ENCODE measurements at regions not wholly inside any gene's neighbourhood (a gene's known extent, or its start where the extent isn't known, plus 50 kb on each side); places are given as distances from the start of the nearest gene placed in this dataset.

DNA sequence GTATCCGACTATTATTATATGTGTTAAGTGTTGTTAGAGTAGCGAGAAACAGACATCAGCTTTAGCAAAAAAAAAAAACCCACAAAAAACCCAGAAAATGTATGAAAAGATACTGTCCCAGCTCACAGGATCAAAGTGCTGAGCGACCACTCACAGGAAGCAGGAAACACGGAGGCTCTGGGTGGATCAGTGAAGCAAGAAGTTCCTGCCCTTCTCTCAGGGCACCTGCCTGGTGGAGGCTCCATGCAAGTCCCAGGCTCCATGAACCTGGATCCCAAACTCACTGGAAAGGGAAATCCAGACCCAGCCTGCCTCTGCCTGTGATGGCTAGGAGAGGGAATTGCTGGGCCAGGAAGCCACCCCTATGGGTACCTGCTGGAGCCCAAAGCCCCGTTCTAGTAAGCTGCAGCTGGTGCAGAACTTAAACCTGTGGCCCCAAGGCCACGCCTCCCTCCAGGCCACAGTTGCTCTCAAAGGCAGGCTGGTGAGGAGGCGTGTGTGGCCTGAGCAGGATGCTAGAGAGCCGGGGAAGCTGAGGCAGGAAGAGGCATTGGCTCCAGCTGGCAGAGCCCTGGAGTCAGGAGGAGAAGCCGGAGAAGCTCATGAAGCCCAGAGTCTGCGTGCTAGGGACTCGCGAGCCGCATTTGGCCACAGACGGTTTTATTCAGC is 63.5 kb upstream of the TAF1B start:
- H3K36me3 Mint-ChIP-seq = no peaks in the 10 kb centered on the region
- peak overlapping the region; percentile 65 to 82 for H3K27ac Mint-ChIP-seq
- H3K27me3 Mint-ChIP-seq = no peaks in the 10 kb centered on the region
- no peaks in the 10 kb centered on the region for H3K9me3 Mint-ChIP-seq
- DNase-seq (ENCODE audit: low spot score) (no peak), ATAC-seq (peak; percentile 68 to 72)
- peaks cover 27 to 36% of the 10 kb centered on the region in 2 donors for H3K4me1 Mint-ChIP-seq (ENCODE audit: low read depth in 2 of 2)
- H3K4me3 Mint-ChIP-seq = peak overlapping the region; percentile 74

DNA sequence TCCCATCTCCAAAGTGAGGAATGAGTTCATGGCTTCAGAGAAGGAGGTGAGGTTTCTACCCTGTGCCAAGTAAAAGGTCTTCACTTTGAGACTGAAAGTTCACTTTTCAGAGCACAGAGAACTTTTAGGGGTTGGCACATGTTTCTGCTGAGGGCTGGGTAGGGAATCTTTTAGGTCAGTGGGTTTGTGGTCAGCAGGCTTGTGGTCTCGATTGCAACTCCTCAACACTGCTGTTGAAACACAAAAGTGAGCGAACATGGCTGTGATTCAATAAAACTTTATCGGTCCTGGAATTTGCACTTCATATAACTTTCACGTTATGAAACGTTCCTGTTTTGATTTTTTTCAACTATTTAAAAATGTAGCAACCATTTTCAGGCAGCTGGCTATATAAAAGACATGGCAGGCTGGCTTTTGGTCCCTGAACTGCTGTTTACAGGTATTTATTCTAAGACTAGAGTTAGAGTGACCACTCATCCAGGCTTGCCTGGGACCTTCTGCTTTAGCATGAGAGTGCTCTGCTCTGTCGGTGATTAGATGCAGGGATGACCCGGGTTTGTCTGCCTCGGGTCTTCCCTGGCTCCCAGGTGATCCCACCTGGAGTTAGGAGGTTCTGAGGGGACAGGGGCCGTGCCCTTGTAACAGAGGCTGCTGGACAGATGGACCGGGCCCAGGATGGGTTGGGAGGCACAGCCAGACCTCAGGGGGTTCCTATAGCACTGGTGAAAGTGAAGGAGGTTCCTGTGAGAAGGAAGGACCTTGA is 62.7 kb upstream of the TAF1B start:
- Mint-ChIP-seq H3K4me3 (peak overlapping the region; percentile 74), H3K27me3 (no peaks in the 10 kb centered on the region), H3K36me3 (no peaks in the 10 kb centered on the region), H3K27ac (peak overlapping the region; percentile 65 to 82), H3K4me1 (ENCODE audit: low read depth in 2 of 2) (peaks cover 27 to 36% of the 10 kb centered on the region in 2 donors), H3K9me3 (no peaks in the 10 kb centered on the region)
- no peak for DNase-seq (ENCODE audit: low spot score)
- peak; percentile 55 to 58 for ATAC-seq

DNA sequence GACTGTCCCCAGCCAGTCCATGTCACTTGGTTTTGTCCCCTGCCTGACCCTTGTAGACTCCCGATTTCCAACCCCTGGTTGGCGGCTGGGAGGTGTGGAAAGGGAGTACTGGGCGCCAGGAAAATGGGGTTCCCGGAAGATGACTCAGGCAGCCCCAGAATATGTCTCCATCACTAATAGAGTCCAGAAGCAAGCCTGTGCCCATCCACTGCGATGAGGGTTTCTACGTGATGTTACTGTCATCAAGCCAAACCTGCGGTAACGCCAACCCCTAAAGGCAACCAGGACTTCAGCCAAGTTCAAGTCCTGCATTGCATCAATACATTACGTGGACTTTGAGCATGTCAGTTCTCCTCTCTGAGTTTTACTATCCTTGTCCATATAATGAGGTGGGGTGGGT is 62.0 kb upstream of the TAF1B start:
- no peak for DNase-seq (ENCODE audit: low spot score)
- no peak overlapping the region for H3K4me3 Mint-ChIP-seq
- H3K27ac Mint-ChIP-seq = no peak overlapping the region
- H3K4me1 Mint-ChIP-seq (ENCODE audit: low read depth in 2 of 2) = peaks cover 27 to 36% of the 10 kb centered on the region in 2 donors
- no peak for ATAC-seq
- H3K36me3 Mint-ChIP-seq = no peaks in the 10 kb centered on the region
- H3K9me3 Mint-ChIP-seq = no peaks in the 10 kb centered on the region
- no peaks in the 10 kb centered on the region for H3K27me3 Mint-ChIP-seq

DNA sequence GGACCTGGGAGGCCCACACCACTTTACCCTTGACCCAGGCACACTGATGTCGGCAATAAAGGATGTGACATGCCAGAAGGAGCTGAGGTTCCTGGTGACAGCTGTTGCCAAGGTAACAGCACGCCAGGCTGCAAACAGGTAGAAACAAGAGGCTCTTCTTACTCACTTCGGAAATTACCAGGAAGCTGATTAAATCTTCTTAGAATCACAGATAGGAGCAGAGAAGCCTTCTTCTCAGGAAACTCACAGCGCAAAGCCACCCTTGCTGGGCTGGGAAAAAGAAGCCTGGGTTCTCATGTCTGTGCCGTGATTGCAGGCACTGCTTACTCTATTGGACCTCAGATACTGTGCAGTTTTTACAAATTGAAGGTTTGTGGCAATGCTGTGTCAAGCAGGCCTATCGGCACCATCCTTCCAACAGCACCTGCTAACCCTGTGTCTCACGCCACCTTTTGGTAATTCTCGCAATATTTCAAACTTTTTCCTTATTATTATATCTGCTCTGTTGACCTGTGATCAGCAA is 61.0 kb upstream of the TAF1B start:
- H3K36me3 Mint-ChIP-seq = no peaks in the 10 kb centered on the region
- DNase-seq (ENCODE audit: low spot score) (no peak), ATAC-seq (peak; percentile 77 to 78)
- no peaks in the 10 kb centered on the region for H3K27me3 Mint-ChIP-seq
- H3K4me3 Mint-ChIP-seq = peak overlapping the region; percentile 43
- H3K27ac Mint-ChIP-seq = peak overlapping the region; percentile 25 to 61
- H3K4me1 Mint-ChIP-seq (ENCODE audit: low read depth in 2 of 2) = peaks cover 28 to 36% of the 10 kb centered on the region in 2 donors
- H3K9me3 Mint-ChIP-seq = no peaks in the 10 kb centered on the region

DNA sequence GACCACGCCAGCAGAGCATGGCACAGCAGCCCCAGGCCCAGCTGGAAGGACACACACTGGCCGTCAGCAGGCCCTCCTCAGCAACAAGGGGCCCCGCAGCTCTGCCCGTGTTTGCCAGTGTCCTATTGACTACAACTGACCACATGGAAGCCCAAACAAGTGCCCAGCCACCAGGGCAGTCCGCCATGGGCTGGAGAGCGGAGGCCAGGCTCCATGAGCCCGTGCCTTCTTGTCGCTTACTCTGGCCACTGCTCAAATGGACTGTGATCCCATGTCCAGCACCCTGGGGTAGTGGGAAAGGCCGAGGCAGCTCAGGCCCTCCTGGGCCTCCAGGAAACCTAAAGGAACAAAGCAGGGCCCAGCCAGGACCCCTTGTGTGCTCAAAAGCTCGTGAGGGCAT is 53.9 kb upstream of the TAF1B start:
- H3K27ac Mint-ChIP-seq = no peak overlapping the region
- ATAC-seq (no peak), DNase-seq (ENCODE audit: low spot score) (no peak)
- H3K4me1 Mint-ChIP-seq (ENCODE audit: low read depth in 2 of 2) = peaks cover 0 to 14% of the 10 kb centered on the region in 2 donors
- no peaks in the 10 kb centered on the region for H3K27me3 Mint-ChIP-seq
- no peaks in the 10 kb centered on the region for H3K9me3 Mint-ChIP-seq
- no peaks in the 10 kb centered on the region for H3K36me3 Mint-ChIP-seq
- no peak overlapping the region for H3K4me3 Mint-ChIP-seq

DNA sequence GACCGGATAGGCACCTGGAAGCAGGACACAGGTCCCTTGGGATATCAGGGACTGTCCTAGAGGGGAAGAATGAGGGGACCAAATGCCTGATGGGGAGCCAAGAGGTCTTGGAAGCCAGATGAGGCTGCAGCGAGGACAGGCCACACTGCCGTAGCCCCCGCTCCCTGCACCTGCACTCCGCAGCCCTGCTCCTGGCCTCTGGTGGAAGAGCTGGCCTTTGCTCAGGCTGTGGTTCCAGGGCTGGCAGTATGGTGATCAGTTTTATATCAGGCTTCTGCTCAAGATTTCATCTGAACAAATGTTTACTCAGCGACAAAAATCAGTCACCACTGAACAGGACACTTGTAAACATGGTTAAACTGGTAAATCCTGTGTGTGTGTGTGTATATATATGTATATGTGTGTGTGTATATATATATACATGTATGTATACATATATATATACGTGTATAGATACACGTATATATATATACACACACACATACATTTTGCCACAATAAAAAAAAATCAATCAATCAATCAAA is 52.5 kb upstream of the TAF1B start:
- Mint-ChIP-seq H3K27ac (no peak overlapping the region), H3K4me3 (no peak overlapping the region), H3K9me3 (no peaks in the 10 kb centered on the region), H3K4me1 (ENCODE audit: low read depth in 2 of 2) (peaks cover 0 to 16% of the 10 kb centered on the region in 2 donors), H3K36me3 (no peaks in the 10 kb centered on the region), H3K27me3 (no peaks in the 10 kb centered on the region)
- ATAC-seq (no peak), DNase-seq (ENCODE audit: low spot score) (no peak)

DNA sequence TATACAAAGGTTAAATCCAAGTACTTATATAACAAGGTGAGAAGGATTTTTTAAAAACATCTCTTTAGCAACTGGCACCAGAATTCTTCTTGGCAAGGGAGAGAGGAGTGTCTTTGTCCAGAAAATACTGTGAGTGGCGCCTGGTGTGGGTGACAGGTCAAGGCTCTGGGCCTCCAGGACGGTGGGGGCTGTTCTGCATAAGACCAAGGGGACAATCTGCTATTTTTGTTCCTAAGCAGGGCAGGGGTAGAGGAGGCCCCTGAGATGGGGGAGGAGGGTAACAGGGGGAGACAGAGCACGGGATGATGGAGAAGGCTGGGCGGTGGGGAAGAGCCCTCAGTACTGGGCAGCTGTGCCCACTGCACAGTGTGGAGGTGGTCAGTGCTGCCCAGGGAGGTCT is 51.6 kb upstream of the TAF1B start:
- Mint-ChIP-seq H3K27ac (peak overlapping the region; percentile 12 to 57), H3K27me3 (no peaks in the 10 kb centered on the region), H3K4me1 (ENCODE audit: low read depth in 2 of 2) (peaks cover 0 to 16% of the 10 kb centered on the region in 2 donors), H3K4me3 (no peak overlapping the region), H3K36me3 (no peaks in the 10 kb centered on the region), H3K9me3 (no peaks in the 10 kb centered on the region)
- no peak for DNase-seq (ENCODE audit: low spot score)
- no peak for ATAC-seq

DNA sequence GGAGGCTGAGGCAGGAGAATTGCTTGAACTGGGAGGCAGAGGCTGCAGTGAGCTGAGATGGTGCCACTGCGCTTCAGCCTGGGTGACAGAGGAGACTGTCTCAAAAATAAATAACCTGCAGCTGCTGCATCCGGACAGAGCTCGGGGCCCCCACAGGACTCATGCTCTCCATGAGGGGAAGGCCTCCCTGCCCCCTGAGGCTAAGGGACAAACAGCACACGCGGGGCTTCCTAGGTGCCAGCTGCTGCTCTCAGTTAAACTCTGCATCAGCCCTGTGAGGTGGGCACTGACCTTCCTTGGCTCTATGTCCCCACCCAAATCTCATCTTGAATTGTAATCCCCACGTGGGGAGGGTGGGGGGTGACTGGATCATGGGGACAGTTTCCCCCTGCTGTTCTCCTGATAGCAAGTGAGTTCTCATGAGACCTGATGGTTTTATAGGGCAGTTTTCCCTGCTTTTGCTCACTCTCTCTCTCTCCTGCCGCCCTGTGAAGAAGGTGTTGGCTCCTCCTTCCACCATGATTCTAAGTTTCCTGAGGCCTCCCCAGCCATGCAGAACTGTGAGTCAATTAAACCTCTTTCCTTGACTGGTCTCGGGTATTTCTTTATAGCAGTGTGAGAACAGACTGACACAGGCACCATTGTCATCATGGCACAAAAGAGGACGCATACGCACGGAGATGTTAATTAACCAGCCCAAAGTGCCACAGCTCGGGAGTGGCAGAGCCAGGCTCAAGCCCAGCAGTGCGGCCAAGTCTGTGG is 49.9 kb upstream of the TAF1B start:
- Mint-ChIP-seq H3K4me3 (no peak overlapping the region), H3K27ac (no peak overlapping the region), H3K36me3 (no peaks in the 10 kb centered on the region), H3K4me1 (ENCODE audit: low read depth in 2 of 2) (peaks cover 0 to 12% of the 10 kb centered on the region in 2 donors), H3K9me3 (no peaks in the 10 kb centered on the region), H3K27me3 (no peaks in the 10 kb centered on the region)
- ATAC-seq (no peak), DNase-seq (ENCODE audit: low spot score) (no peak)
